ENCODE measurements at regions not wholly inside any gene's neighbourhood (a gene's known extent, or its start where the extent isn't known, plus 50 kb on each side); places are given as distances from the start of the nearest gene placed in this dataset.
"Not testable (repeated sequence)": the region's sequence is repeated elsewhere in the genome, so short reads cannot be mapped to it uniquely, and the experiment has no call there.

DNA sequence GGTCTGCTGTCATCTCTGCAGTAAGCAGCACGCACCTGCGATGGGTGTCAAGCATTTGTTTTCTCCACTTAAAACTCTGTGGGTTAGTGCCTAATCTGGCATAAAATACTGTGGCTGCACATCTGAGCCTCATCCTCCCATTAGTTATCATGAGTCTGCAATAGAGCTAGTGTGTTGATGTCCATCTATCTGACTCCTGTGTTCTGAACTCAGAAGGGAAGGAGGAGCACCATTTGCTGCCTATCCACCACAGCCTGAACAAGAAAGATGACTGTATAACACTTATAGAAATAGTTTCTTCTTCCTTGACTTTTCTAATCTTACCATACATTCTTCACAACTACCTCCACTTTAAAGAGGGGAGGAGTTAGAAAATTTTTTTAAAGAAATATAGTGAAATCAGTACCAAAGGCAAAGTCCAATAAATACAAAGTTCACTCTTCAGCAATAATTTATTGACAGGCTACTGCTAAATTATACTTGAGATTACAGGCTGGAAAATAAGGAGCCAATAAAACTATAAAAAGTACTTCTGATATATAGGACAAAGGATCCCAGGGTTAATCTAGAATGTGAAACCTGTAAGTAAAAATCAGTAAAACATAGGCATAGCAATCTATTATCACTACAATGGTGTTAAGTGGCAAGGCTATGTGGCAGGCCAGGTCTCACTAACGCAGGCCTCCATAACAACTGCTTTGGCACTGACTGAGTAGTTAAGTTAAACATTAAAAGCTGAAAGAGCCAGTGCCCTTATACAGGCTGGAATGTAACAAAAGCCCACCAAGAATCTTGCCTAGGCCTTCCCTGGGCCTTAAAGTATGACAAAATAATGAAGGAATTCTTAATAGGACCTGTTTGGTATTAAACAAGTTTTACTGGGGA is 70.2 kb downstream of the LGALS9C start:
- DNase-seq (ENCODE audit: low read depth, low spot score), result peak; percentile 15

GRCh38 chr17:18557086-18557485 is 80.5 kb downstream of the LGALS9C start:
- peak; percentile 81 for DNase-seq (ENCODE audit: low read depth, low spot score)
- not testable (repeated sequence) for H3K4me3 ChIP-seq (ENCODE audit: low read length)

More for the DNA sequence above, 70.2 kb downstream of the LGALS9C start:
- H3K4me3 ChIP-seq (ENCODE audit: low read length), result not testable (repeated sequence)

DNA sequence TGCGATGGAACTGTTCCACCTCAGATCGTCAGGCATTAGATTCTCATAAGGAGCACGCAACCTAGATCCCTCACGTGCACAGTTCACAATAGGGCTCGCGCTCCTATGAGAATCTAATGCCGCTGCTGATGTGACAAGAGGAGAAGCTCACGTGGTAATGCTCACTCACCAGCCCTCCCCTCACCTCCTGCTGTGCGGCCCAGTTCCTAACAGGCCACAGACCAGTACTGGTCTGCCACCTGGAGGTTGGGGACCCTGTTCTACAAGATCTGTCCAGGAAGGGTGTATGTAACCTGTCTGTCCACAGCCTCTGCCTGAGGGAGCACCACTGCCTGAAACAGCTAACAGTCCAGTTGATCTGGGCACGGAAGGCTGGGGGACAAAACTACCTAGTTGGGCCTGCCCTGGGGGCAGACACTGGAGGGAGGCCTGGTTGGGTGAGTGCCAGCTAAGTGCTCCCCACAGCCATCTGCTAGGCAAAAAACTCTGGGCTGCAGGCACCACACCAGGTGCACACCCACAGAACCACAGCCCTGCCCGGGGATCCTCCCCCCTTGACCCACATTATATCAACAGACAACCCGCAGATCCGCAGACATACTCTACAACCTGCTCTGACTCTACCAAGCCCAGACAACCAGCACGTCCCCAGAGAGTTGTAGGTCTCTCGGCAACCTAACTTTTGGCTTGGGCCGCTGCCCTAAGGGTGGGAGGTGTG is 80.7 kb downstream of the TBC1D28 start:
- DNase-seq (ENCODE audit: low read depth, low spot score), result peak; percentile 89
- H3K4me3 ChIP-seq (ENCODE audit: low read length), result not testable (repeated sequence)

- DNase-seq (ENCODE audit: low read depth, low spot score), result peak; percentile 71
- H3K4me3 ChIP-seq (ENCODE audit: low read length), result peak overlapping the region; percentile 5; the same call in 1 of the 2 replicates
Measured at GRCh38 chr17:18564099-18564448, 80.1 kb downstream of the TBC1D28 start.

GRCh38 chr17:18568108-18568995 is 75.8 kb downstream of the TBC1D28 start:
- H3K4me3 ChIP-seq (ENCODE audit: low read length); DNase-seq (ENCODE audit: low read depth, low spot score): not testable (repeated sequence)

GRCh38 chr17:18569489-18569913 is 74.7 kb downstream of the TBC1D28 start:
- not testable (repeated sequence) for DNase-seq (ENCODE audit: low read depth, low spot score); H3K4me3 ChIP-seq (ENCODE audit: low read length)

DNA sequence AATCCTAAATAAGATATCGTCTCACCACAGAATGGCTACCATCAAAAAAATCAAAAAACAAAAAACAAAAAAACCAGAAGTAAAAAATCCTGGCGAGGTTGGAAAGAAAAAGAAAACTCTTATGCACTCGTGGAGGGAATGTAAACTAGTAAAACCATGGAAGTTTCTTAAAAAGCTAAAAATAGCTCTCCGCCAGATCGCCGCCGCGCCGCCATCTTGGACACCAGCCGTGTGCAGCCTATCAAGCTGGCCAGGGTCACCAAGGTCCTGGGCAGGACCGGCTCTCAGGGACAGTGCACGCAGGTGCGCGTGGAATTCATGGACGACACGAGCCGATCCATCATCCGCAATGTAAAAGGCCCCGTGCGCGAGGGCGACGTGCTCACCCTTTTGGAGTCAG is 71.7 kb downstream of the TBC1D28 start:
- not testable (repeated sequence) for H3K4me3 ChIP-seq (ENCODE audit: low read length); DNase-seq (ENCODE audit: low read depth, low spot score)

DNA sequence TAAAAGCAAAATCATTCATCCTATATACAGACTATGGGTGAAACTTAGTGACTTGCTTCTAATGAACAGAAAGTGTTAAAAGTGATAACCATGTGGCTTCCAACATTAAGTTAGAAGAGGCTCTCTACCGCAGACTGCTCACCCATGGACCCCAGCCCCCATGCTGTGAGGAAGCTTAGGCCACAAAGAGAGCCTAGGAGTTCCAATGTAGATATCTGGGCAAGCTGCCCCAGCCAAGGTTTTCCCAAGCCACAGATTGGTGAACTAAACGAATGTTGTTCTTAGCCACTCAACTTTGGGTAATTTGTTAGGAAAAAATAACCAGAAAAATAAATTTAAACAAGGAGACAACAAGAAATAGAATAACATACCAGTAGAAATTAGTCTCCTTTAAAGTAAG is 70.1 kb downstream of the TBC1D28 start:
- not testable (repeated sequence) for DNase-seq (ENCODE audit: low read depth, low spot score); H3K4me3 ChIP-seq (ENCODE audit: low read length)

Measured in Jurkat, Clone E6-1 (cell line).